ENCODE measurements at regions not wholly inside any gene's neighbourhood (a gene's known extent, or its start where the extent isn't known, plus 50 kb on each side); places are given as distances from the start of the nearest gene placed in this dataset.

GRCh38 chr2:217664761-217665160, 338.0 kb downstream of the TNS1 start:
- TF ChIP-seq FOXM1 (IDR thresholded peaks at IDR 0.05; ENCODE audit: borderline replicate concordance) = no peak
- TF ChIP-seq SP1 (IDR thresholded peaks at IDR 0.05) = no peak
- TF ChIP-seq HDGF (IDR thresholded peaks at IDR 0.05; ENCODE audit: borderline replicate concordance) = no peak
- no peak for TF ChIP-seq SUZ12 (IDR thresholded peaks at IDR 0.05)
- TF ChIP-seq BHLHE40 (IDR thresholded peaks at IDR 0.05; ENCODE audit: borderline replicate concordance) = no peak
- no peak for TF ChIP-seq LEF1 (IDR thresholded peaks at IDR 0.05; ENCODE audit: borderline replicate concordance)
- no peak for TF ChIP-seq ZNF384 (IDR thresholded peaks at IDR 0.05)
- TF ChIP-seq L3MBTL2 (conservative IDR thresholded peaks at IDR 0.05) = no peak
- TF ChIP-seq ELF4 (IDR thresholded peaks at IDR 0.05) = no peak
- no peak for TF ChIP-seq PKNOX1 (IDR thresholded peaks at IDR 0.05)
- TF ChIP-seq FOXK2 (IDR thresholded peaks at IDR 0.05) = no peak

Data from HEK293T (cell line).